Activated CD4-positive, alpha-beta T cell treated with anti-CD3 and anti-CD28 coated beads, Interleukin-2, amount 50 U/mL, for 48 hours (primary cell): ENCODE measurements at regions not wholly inside any gene's neighbourhood (a gene's known extent, or its start where the extent isn't known, plus 50 kb on each side); places are given as distances from the start of the nearest gene placed in this dataset.
"Not testable (repeated sequence)": the region's sequence is repeated elsewhere in the genome, so short reads cannot be mapped to it uniquely, and the experiment has no call there.

Source experiments
- DNase-seq, 2 experiments: peaks; one replicate each; pipeline ENCODE4 v3.0.0-alpha.2; 2020

GRCh38 chr6:8944548-8944947 lies 509.2 kb upstream of the SLC35B3 start:
- no peak for DNase-seq

- no peak for DNase-seq
Measured at GRCh38 chr6:8943073-8943472, 507.7 kb upstream of the SLC35B3 start.

- DNase-seq = no peak
Measured at GRCh38 chr6:8941577-8941976, 506.2 kb upstream of the SLC35B3 start.

GRCh38 chr6:8940356-8940755 lies 505.0 kb upstream of the SLC35B3 start:
- DNase-seq = no peak

GRCh38 chr6:8939615-8940014 lies 504.3 kb upstream of the SLC35B3 start:
- DNase-seq = no peak

- DNase-seq = no peak
Measured at GRCh38 chr6:8934318-8934717, 499.0 kb upstream of the SLC35B3 start.

GRCh38 chr6:8930009-8930408 lies 494.7 kb upstream of the SLC35B3 start:
- DNase-seq = no peak

- DNase-seq = not testable (repeated sequence)
Measured at GRCh38 chr6:8920244-8920643, 484.9 kb upstream of the SLC35B3 start.

- no peak for DNase-seq
Measured at GRCh38 chr6:8918196-8918595, 482.9 kb upstream of the SLC35B3 start.

GRCh38 chr6:8914700-8915099 lies 479.4 kb upstream of the SLC35B3 start:
- DNase-seq = no peak

GRCh38 chr6:8908638-8909037 lies 473.3 kb upstream of the SLC35B3 start:
- DNase-seq = no peak

GRCh38 chr6:8906699-8907098 lies 471.4 kb upstream of the SLC35B3 start:
- DNase-seq = no peak

GRCh38 chr6:8905757-8906156 lies 470.4 kb upstream of the SLC35B3 start:
- no peak for DNase-seq

- DNase-seq = no peak
Measured at GRCh38 chr6:8904754-8905153, 469.4 kb upstream of the SLC35B3 start.

GRCh38 chr6:8900056-8900455 lies 464.7 kb upstream of the SLC35B3 start:
- no peak for DNase-seq

GRCh38 chr6:8889514-8889913 lies 454.2 kb upstream of the SLC35B3 start:
- no peak for DNase-seq

GRCh38 chr6:8888468-8888867 lies 453.1 kb upstream of the SLC35B3 start:
- DNase-seq = no peak

GRCh38 chr6:8881663-8882062 lies 446.3 kb upstream of the SLC35B3 start:
- DNase-seq = no peak

- no peak for DNase-seq
Measured at GRCh38 chr6:8879334-8879733, 444.0 kb upstream of the SLC35B3 start.

GRCh38 chr6:8875986-8876385 lies 440.6 kb upstream of the SLC35B3 start:
- DNase-seq = no peak

- no peak for DNase-seq
Measured at GRCh38 chr6:8872589-8872988, 437.2 kb upstream of the SLC35B3 start.

GRCh38 chr6:8865451-8865850 lies 430.1 kb upstream of the SLC35B3 start:
- DNase-seq = no peak

- DNase-seq = no peak
Measured at GRCh38 chr6:8860671-8861070, 425.3 kb upstream of the SLC35B3 start.

GRCh38 chr6:8859501-8859900 lies 424.2 kb upstream of the SLC35B3 start:
- no peak for DNase-seq

- no peak for DNase-seq
Measured at GRCh38 chr6:8858854-8859331, 423.5 kb upstream of the SLC35B3 start.

GRCh38 chr6:8857160-8857559 lies 421.8 kb upstream of the SLC35B3 start:
- DNase-seq = no peak
